ENCODE measurements at regions not wholly inside any gene's neighbourhood (a gene's known extent, or its start where the extent isn't known, plus 50 kb on each side); places are given as distances from the start of the nearest gene placed in this dataset.

- Histone ChIP-seq H3K36me3 (ENCODE audit: low read depth) (no peaks in the 10 kb centered on the region), H3F3A (ENCODE audit: insufficient read depth, low read depth) (no peaks in the 10 kb centered on the region), H2AFZ (no peak overlapping the region), H3K27me3 (ENCODE audit: insufficient read depth, low read depth) (no peaks in the 10 kb centered on the region), H3K27ac (no peak overlapping the region), H4K20me1 (ENCODE audit: insufficient read depth) (no peaks in the 10 kb centered on the region), H3K9me3 (ENCODE audit: insufficient read depth, low read depth) (no peaks in the 10 kb centered on the region), H3K79me2 (ENCODE audit: low read depth) (no peaks in the 10 kb centered on the region), H3K4me3 (no peak overlapping the region), H3K4me1 (replicated peaks; ENCODE audit: insufficient read depth) (no peaks in the 10 kb centered on the region), H3K4me2 (no peak overlapping the region), H3K9me2 (ENCODE audit: insufficient read depth) (no peaks in the 10 kb centered on the region)
- BruUV-seq (replicated peaks) = no TSS peak
- intact Hi-C loops (cut with micrococcal nuclease; ENCODE audit: unreplicated experiment) = no loop called here
- ChIA-PET CTCF (no interaction called here), POLR2A (ENCODE audit: unreplicated experiment) (no interaction called here)
- DNase-seq = no peak
- no peak for TF ChIP-seq CTCF (conservative IDR thresholded peaks at IDR 0.05)
Observed at GRCh38 chr13:36599641-36600040, 74.2 kb upstream of the SERTM1 start.

- H3F3A ChIP-seq (ENCODE audit: insufficient read depth, low read depth) = no peaks in the 10 kb centered on the region
- no peak overlapping the region for H3K27ac ChIP-seq
- no peak overlapping the region for H3K4me3 ChIP-seq
- H2AFZ ChIP-seq = no peak overlapping the region
- BruUV-seq (replicated peaks) = no TSS peak
- no peak overlapping the region for H3K4me2 ChIP-seq
- no peaks in the 10 kb centered on the region for H4K20me1 ChIP-seq (ENCODE audit: insufficient read depth)
- no peaks in the 10 kb centered on the region for H3K9me3 ChIP-seq (ENCODE audit: insufficient read depth, low read depth)
- ChIA-PET POLR2A (ENCODE audit: unreplicated experiment) (no interaction called here), CTCF (no interaction called here)
- no peaks in the 10 kb centered on the region for H3K9me2 ChIP-seq (ENCODE audit: insufficient read depth)
- no peaks in the 10 kb centered on the region for H3K36me3 ChIP-seq (ENCODE audit: low read depth)
- intact Hi-C loops (cut with micrococcal nuclease; ENCODE audit: unreplicated experiment) = no loop called here
- H3K4me1 ChIP-seq (replicated peaks; ENCODE audit: insufficient read depth) = no peaks in the 10 kb centered on the region
- TF ChIP-seq EZH2 (IDR thresholded peaks at IDR 0.05; ENCODE audit: low read depth) = no peak
- TF ChIP-seq CTCF (conservative IDR thresholded peaks at IDR 0.05) = no peak
- no peak for DNase-seq
- no peaks in the 10 kb centered on the region for H3K27me3 ChIP-seq (ENCODE audit: insufficient read depth, low read depth)
- no peaks in the 10 kb centered on the region for H3K79me2 ChIP-seq (ENCODE audit: low read depth)
Observed at GRCh38 chr13:36601186-36601585, 72.6 kb upstream of the SERTM1 start.

GRCh38 chr13:36606060-36606459 is 67.8 kb upstream of the SERTM1 start:
- BruUV-seq (replicated peaks) = no TSS peak
- no peak for DNase-seq
- H3K79me2 ChIP-seq (ENCODE audit: low read depth) = no peaks in the 10 kb centered on the region
- H3K27me3 ChIP-seq (ENCODE audit: insufficient read depth, low read depth) = no peaks in the 10 kb centered on the region
- no peaks in the 10 kb centered on the region for H3K9me2 ChIP-seq (ENCODE audit: insufficient read depth)
- H3K4me1 ChIP-seq (replicated peaks; ENCODE audit: insufficient read depth) = no peaks in the 10 kb centered on the region
- H4K20me1 ChIP-seq (ENCODE audit: insufficient read depth) = no peaks in the 10 kb centered on the region
- no peaks in the 10 kb centered on the region for H3K36me3 ChIP-seq (ENCODE audit: low read depth)
- intact Hi-C loops (cut with micrococcal nuclease; ENCODE audit: unreplicated experiment) = no loop called here
- H3K9me3 ChIP-seq (ENCODE audit: insufficient read depth, low read depth) = no peaks in the 10 kb centered on the region
- CTCF ChIA-PET = no interaction called here
- POLR2A ChIA-PET (ENCODE audit: unreplicated experiment) = no interaction called here
- no peak overlapping the region for H3K27ac ChIP-seq
- no peak overlapping the region for H2AFZ ChIP-seq
- H3K4me3 ChIP-seq = no peak overlapping the region
- TF ChIP-seq EZH2 (IDR thresholded peaks at IDR 0.05; ENCODE audit: low read depth) = no peak
- no peak for TF ChIP-seq CTCF (conservative IDR thresholded peaks at IDR 0.05)
- H3F3A ChIP-seq (ENCODE audit: insufficient read depth, low read depth) = no peaks in the 10 kb centered on the region
- H3K4me2 ChIP-seq = no peak overlapping the region

All from PC-9 (cell line).